A673 (cell line): ENCODE measurements at regions not wholly inside any gene's neighbourhood (a gene's known extent, or its start where the extent isn't known, plus 50 kb on each side); places are given as distances from the start of the nearest gene placed in this dataset.

Experiments
- BruUV-seq: library from RNA; stranded (reverse); fragments of 400-500 nt; replicated peaks from 2 replicates; lab custom pipeline; 2021; lab: Mats Ljungman, UMichigan
- CTCF ChIA-PET: fragments of 300-600 bp; sonication (Branson Sonifier 250); formaldehyde crosslinking; loops from one replicate; lab custom pipeline; 2022; ENCODE audit warnings: antibody characterized with exemption; lab: Charles Lee
- POLR2A ChIA-PET: fragments of 300-600 bp; sonication (Branson Sonifier 250); formaldehyde crosslinking; loops from one replicate; lab custom pipeline; 2022; ENCODE audit warnings: antibody characterized with exemption; ENCODE audit not compliant: low non-redundant PET; lab: Charles Lee
- DNase-seq: peaks from one replicate; pipeline ENCODE4 v3.0.0-alpha.2; 2015; ENCODE audit warnings: low spot score
- H3K27ac ChIP-seq: fragments of 200-600 bp; sonication (generic); 2 replicates; pipeline ENCODE4 v1.5.1; 2016; ENCODE audit warnings: mixed run types, low read depth, mild to moderate bottlenecking, mixed read lengths, antibody characterized with exemption, low read length; ENCODE audit not compliant: poor library complexity, severe bottlenecking
- H3K27me3 ChIP-seq: fragments of 200-600 bp; sonication (generic); replicated peaks from 2 replicates; pipeline ENCODE4 v1.6.1; 2017; ENCODE audit warnings: mixed run types, low read depth, mild to moderate bottlenecking, mixed read lengths, antibody characterized with exemption, low read length; ENCODE audit not compliant: insufficient read depth, poor library complexity
- H3K36me3 ChIP-seq: fragments of 200-600 bp; sonication (generic); 2 replicates; pipeline ENCODE4 v1.6.1; 2016; ENCODE audit warnings: mixed run types, mild to moderate bottlenecking, mixed read lengths, antibody characterized with exemption, low read length; ENCODE audit not compliant: insufficient read depth, poor library complexity, severe bottlenecking
- H3K4me1 ChIP-seq: fragments of 200-600 bp; sonication (generic); 2 replicates; pipeline ENCODE4 v1.6.1; 2017; ENCODE audit warnings: mixed run types, mild to moderate bottlenecking, mixed read lengths, antibody characterized with exemption, low read length; ENCODE audit not compliant: insufficient read depth, poor library complexity, severe bottlenecking
- H3K4me3 ChIP-seq: fragments of 200-600 bp; sonication (generic); 2 replicates; pipeline ENCODE4 v1.5.1; 2016; ENCODE audit warnings: low read depth, mixed run types, mild to moderate bottlenecking, mixed read lengths, low read length; ENCODE audit not compliant: poor library complexity, severe bottlenecking
- H3K9me3 ChIP-seq: fragments of 200-600 bp; sonication (generic); 2 replicates; pipeline ENCODE4 v1.6.1; 2016; ENCODE audit warnings: mixed run types, low read depth, mild to moderate bottlenecking, mixed read lengths, antibody characterized with exemption, low read length; ENCODE audit not compliant: poor library complexity, severe bottlenecking
- EZH2 ChIP-seq: fragments of 200-600 bp; sonication (generic); IDR thresholded peaks from 2 replicates; pipeline ENCODE4 v1.6.1; 2017; ENCODE audit warnings: borderline replicate concordance, low read depth, mild to moderate bottlenecking, mixed read lengths, antibody characterized with exemption, low read length; ENCODE audit not compliant: poor library complexity, severe bottlenecking
- intact Hi-C: fragments of 100-400 bp; cut with micrococcal nuclease; formaldehyde crosslinking; loops from one replicate; pipeline ENCODE4 v1.10.0; 2022; ENCODE audit not compliant: unreplicated experiment
- TF ChIP-seq, protein P1 (sequence below): fragments of 300-800, 200-600 bp; sonication (generic); conservative IDR thresholded peaks from 2 replicates; pipeline ENCODE4 v1.5.1; 2017; ENCODE audit warnings: low read depth, mild to moderate bottlenecking, antibody characterized with exemption, low read length, moderate library complexity, mixed read lengths

DNA sequence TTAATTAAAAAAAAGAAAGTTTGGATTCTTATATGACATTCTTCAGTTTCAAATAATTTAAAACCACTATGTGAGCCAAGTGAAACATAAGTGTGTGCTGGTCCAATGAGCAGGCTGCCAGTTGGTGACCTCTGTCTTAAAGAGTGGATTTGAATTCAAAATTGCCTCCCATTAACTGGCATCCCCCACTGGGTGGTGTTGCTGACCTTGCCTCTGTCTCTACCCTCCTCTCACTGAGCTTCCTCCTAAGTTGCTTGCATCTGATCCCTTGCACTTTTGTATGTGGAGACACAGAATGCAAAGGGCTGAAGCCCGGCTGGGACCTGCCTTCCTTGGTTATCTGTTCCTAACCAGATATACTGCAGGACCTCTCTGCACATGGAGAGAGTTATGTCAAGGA lies 160.6 kb downstream of the CYLD start:
- no TSS peak for BruUV-seq
- TF ChIP-seq, protein P1, sequence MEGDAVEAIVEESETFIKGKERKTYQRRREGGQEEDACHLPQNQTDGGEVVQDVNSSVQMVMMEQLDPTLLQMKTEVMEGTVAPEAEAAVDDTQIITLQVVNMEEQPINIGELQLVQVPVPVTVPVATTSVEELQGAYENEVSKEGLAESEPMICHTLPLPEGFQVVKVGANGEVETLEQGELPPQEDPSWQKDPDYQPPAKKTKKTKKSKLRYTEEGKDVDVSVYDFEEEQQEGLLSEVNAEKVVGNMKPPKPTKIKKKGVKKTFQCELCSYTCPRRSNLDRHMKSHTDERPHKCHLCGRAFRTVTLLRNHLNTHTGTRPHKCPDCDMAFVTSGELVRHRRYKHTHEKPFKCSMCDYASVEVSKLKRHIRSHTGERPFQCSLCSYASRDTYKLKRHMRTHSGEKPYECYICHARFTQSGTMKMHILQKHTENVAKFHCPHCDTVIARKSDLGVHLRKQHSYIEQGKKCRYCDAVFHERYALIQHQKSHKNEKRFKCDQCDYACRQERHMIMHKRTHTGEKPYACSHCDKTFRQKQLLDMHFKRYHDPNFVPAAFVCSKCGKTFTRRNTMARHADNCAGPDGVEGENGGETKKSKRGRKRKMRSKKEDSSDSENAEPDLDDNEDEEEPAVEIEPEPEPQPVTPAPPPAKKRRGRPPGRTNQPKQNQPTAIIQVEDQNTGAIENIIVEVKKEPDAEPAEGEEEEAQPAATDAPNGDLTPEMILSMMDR = no peak
- no peak for TF ChIP-seq EZH2
- DNase-seq = no peak
- Histone ChIP-seq H3K27ac (no peak overlapping the region), H3K4me3 (no peak overlapping the region), H3K27me3 (peaks cover 48% of the 10 kb centered on the region), H3K36me3 (no peaks in the 10 kb centered on the region), H3K4me1 (no peaks in the 10 kb centered on the region), H3K9me3 (no peaks in the 10 kb centered on the region)
- POLR2A ChIA-PET = no interaction called here
- CTCF ChIA-PET = no interaction called here
- intact Hi-C loops = no loop called here

DNA sequence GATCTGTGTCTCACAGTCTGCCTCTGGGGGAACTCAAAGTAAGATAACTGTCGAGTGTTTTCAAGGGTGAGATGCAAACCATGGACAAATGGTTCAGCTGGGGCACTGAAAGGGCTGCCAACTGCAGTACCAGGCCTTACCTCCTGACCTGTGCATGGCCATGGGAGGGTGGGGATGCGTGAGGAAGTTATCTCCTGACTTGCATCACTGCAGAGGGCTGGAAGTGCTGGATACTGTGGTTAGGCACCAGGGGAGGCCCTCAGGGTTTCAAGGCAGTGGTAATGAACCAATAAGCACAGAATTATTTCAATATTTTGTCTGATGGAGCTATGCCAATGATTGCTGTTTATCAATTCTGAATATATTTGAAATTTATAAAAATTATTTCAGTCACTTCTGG lies 159.2 kb downstream of the CYLD start:
- H3K27me3 ChIP-seq = peaks cover 52% of the 10 kb centered on the region
- POLR2A ChIA-PET = no interaction called here

DNA sequence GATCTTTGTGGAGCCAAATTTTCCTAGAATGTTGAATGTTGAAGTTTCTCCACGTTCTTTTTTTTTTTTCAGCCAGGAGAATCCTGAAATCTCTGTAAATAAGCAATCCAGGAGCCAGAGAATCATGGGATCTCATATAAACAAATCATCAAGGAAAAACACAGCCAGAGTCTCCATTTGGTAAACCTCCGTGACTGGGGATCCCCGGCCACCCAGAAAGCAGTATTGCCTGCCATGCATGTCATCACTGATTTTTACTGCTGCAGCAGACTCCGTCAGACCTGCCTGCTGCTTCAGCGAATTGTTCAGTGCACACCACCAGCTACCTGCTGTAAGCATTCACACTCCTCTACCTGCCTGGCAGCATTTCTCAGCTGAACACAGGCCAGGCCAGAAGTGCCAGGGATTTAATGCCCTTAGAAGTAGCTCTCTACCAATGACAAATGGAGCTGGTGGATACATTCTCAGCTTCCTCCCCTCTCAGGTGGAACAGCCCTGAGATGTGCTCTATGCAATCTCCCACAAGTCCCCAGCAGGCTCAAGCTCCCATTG lies 158.6 kb downstream of the CYLD start:
- intact Hi-C loops = no loop called here
- no peak for DNase-seq
- Histone ChIP-seq H3K27ac (no peak overlapping the region), H3K27me3 (peaks cover 55% of the 10 kb centered on the region), H3K9me3 (no peaks in the 10 kb centered on the region), H3K4me1 (no peaks in the 10 kb centered on the region), H3K36me3 (no peaks in the 10 kb centered on the region), H3K4me3 (no peak overlapping the region)
- ChIA-PET POLR2A (no interaction called here), CTCF (no interaction called here)
- no TSS peak for BruUV-seq
- no peak for TF ChIP-seq EZH2
- TF ChIP-seq, protein P1 = no peak

More for the DNA sequence above, 159.2 kb downstream of the CYLD start:
- DNase-seq = no peak
- TF ChIP-seq, protein P1 = no peak
- TF ChIP-seq EZH2 = no peak
- BruUV-seq = no TSS peak
- Histone ChIP-seq H3K9me3 (no peaks in the 10 kb centered on the region), H3K4me3 (no peak overlapping the region), H3K36me3 (no peaks in the 10 kb centered on the region), H3K4me1 (no peaks in the 10 kb centered on the region), H3K27ac (no peak overlapping the region)
- CTCF ChIA-PET = no interaction called here
- intact Hi-C loops = no loop called here
